PC-3 (cell line): ENCODE measurements at regions not wholly inside any gene's neighbourhood (a gene's known extent, or its start where the extent isn't known, plus 50 kb on each side); places are given as distances from the start of the nearest gene placed in this dataset.

Experiments used
- ATAC-seq: fragments of 200-7000 bp; cut with Tn5 transposase; 2 replicates; pipeline ENCODE4 v1.9.1; 2020; ENCODE audit warnings: mild to moderate bottlenecking, moderate library complexity
- BruUV-seq: library from RNA; stranded (reverse); fragments of 400-500 nt; replicated peaks from 2 replicates; lab custom pipeline; 2021; lab: Mats Ljungman, UMichigan
- CTCF ChIA-PET: fragments of 300-600 bp; sonication (Branson Sonifier 250); formaldehyde crosslinking; loops from one replicate; lab custom pipeline; 2022; ENCODE audit warnings: antibody characterized with exemption; lab: Charles Lee
- POLR2A ChIA-PET: fragments of 300-600 bp; sonication (Branson Sonifier 250); formaldehyde crosslinking; loops from one replicate; lab custom pipeline; 2022; ENCODE audit warnings: antibody characterized with exemption; ENCODE audit not compliant: unreplicated experiment; lab: Charles Lee
- DNase-seq: peaks from one replicate; pipeline ENCODE4 v3.0.0-alpha.2; 2015
- H2AFZ ChIP-seq: fragments of 300-600 bp; sonication (generic); 2 replicates; pipeline ENCODE4 v1.6.0; 2016; ENCODE audit warnings: antibody characterized with exemption, low read length
- H3F3A ChIP-seq: fragments of 300-600 bp; sonication (generic); one replicate; pipeline ENCODE4 v1.6.0; 2017; ENCODE audit warnings: antibody characterized with exemption, low read length, control low read depth, mild to moderate bottlenecking; ENCODE audit not compliant: unreplicated experiment
- H3K27ac ChIP-seq: fragments of 300-600 bp; sonication (generic); 2 replicates; pipeline ENCODE4 v1.5.1; 2016; ENCODE audit warnings: mild to moderate bottlenecking, low read length
- H3K27me3 ChIP-seq: fragments of 300-600 bp; sonication (generic); 2 replicates; pipeline ENCODE4 v1.6.1; 2016; ENCODE audit warnings: low read length, mixed read lengths
- H3K36me3 ChIP-seq: fragments of 300-600 bp; sonication (generic); 2 replicates; pipeline ENCODE4 v1.6.1; 2016; ENCODE audit warnings: low read depth, mixed run types, low read length, mixed read lengths
- H3K4me1 ChIP-seq: fragments of 300-600 bp; sonication (generic); 2 replicates; pipeline ENCODE4 v1.5.1; 2016; ENCODE audit warnings: low read length; ENCODE audit not compliant: insufficient read depth
- H3K4me2 ChIP-seq: fragments of 300-600 bp; sonication (generic); 2 replicates; pipeline ENCODE4 v1.6.0; 2016; ENCODE audit warnings: low read length
- H3K4me3 ChIP-seq: fragments of 300-600 bp; sonication (generic); 2 replicates; pipeline ENCODE4 v1.5.1; 2016; ENCODE audit warnings: mild to moderate bottlenecking, low read length, mixed read lengths
- H3K79me2 ChIP-seq: fragments of 300-600 bp; sonication (generic); 2 replicates; pipeline ENCODE4 v1.6.1; 2017; ENCODE audit warnings: low read length, mixed read lengths
- H3K9ac ChIP-seq: fragments of 300-600 bp; sonication (generic); 2 replicates; pipeline ENCODE4 v1.6.0; 2016; ENCODE audit warnings: mild to moderate bottlenecking, low read length
- H3K9me2 ChIP-seq: fragments of 300-600 bp; sonication (generic); replicated peaks from 2 replicates; pipeline ENCODE4 v1.6.1; 2016; ENCODE audit warnings: mixed run types, low read length, mixed read lengths
- H3K9me3 ChIP-seq: fragments of 300-600 bp; sonication (generic); 2 replicates; pipeline ENCODE4 v1.6.1; 2016; ENCODE audit warnings: low read length, mixed read lengths
- H4K20me1 ChIP-seq: fragments of 300-600 bp; sonication (generic); 2 replicates; pipeline ENCODE4 v1.6.1; 2016; ENCODE audit warnings: low read length, mixed read lengths
- CTCF ChIP-seq: fragments of 300-600 bp; sonication (generic); conservative IDR thresholded peaks from 2 replicates; pipeline ENCODE4 v1.5.1; 2017; ENCODE audit warnings: antibody characterized with exemption, low read depth, mild to moderate bottlenecking, low read length
- EZH2 ChIP-seq: fragments of 300-600 bp; sonication (generic); IDR thresholded peaks from one replicate; pipeline ENCODE4 v1.6.1; 2017; ENCODE audit warnings: antibody characterized with exemption, mild to moderate bottlenecking, low read length; ENCODE audit not compliant: unreplicated experiment
- EZH2phosphoT487 ChIP-seq: fragments of 300-600 bp; sonication (generic); IDR thresholded peaks from 2 replicates; pipeline ENCODE4 v1.6.1; 2018; ENCODE audit warnings: mild to moderate bottlenecking, antibody characterized with exemption, low read length, borderline replicate concordance
- intact Hi-C: fragments of 100-400 bp; cut with micrococcal nuclease; formaldehyde crosslinking; loops from 2 replicates; pipeline ENCODE4 v1.9.0; 2023

DNA sequence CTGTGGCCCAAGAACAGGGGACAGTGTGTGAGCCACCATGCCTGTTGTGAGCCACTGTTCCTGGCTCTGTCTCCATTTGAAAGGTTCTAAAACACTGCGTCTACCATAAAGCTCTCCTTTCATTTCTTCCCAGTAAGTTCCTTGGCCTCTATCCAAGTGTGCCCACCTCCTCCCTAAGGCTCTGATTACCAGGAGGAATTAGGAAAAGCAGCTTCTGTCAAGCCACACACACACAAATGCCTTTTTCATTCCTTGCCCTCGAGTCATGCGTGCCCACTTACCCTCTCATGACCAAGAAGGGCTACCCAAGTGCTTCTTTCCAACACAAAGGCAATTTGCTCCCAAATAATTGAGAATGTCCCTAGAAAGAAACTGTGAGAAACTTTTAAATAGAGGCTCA is 70.8 kb upstream of the PARD3 start:
- Histone ChIP-seq H3K9me2 (no peaks in the 10 kb centered on the region), H3K36me3 (no peaks in the 10 kb centered on the region), H3K4me2 (no peak overlapping the region), H3K79me2 (no peaks in the 10 kb centered on the region), H4K20me1 (no peaks in the 10 kb centered on the region), H3K4me3 (no peak overlapping the region), H3K9me3 (no peaks in the 10 kb centered on the region), H3K4me1 (peaks cover 22% of the 10 kb centered on the region), H2AFZ (no peak overlapping the region), H3K9ac (no peak overlapping the region), H3K27me3 (no peaks in the 10 kb centered on the region), H3K27ac (no peak overlapping the region), H3F3A (no peaks in the 10 kb centered on the region)
- DNase-seq (peak; percentile 59), ATAC-seq (no peak)
- ChIA-PET POLR2A (no interaction called here), CTCF (no interaction called here)
- TF ChIP-seq EZH2 = no peak
- no peak for TF ChIP-seq CTCF
- no peak for TF ChIP-seq EZH2phosphoT487
- BruUV-seq = no TSS peak
- intact Hi-C loops = no loop called here

DNA sequence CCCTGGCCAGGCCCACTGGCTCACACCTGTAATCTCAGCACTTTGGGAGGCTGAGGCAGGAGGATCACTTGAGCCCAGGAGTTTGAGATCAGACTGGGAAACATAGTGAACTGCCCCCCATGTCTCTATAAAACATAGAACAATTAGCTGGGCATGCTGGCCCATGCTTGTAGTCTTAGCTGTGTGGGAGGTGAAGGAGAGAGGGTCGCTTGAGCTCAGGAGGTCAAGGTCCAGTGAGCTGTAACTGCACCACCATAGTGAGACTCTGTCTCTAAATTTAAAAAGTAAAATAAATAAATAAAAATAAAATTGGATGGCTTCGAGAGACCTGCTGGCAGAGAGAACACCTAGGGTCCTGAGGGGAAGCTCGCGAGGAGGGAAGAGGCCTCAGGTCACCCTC is 69.9 kb upstream of the PARD3 start:
- Histone ChIP-seq H3K79me2 (no peaks in the 10 kb centered on the region), H2AFZ (peak overlapping the region; percentile 17; the same call in 1 of the 2 replicates), H3K27me3 (no peaks in the 10 kb centered on the region), H3K9me3 (no peaks in the 10 kb centered on the region), H3K9me2 (no peaks in the 10 kb centered on the region), H3F3A (no peaks in the 10 kb centered on the region), H3K4me2 (no peak overlapping the region), H3K36me3 (no peaks in the 10 kb centered on the region), H3K9ac (no peak overlapping the region), H3K4me1 (peaks cover 29% of the 10 kb centered on the region), H4K20me1 (no peaks in the 10 kb centered on the region), H3K27ac (no peak overlapping the region), H3K4me3 (no peak overlapping the region)
- ChIA-PET POLR2A (interaction anchor here (0.6 kb wide), 2 partner anchors 90 to 153 kb away, joined by 3 read pairs; no protein-coding TSS in a partner anchor), CTCF (no interaction called here)
- intact Hi-C loops = no loop called here
- DNase-seq (no peak), ATAC-seq (no peak)
- no peak for TF ChIP-seq EZH2phosphoT487
- TF ChIP-seq CTCF = no peak
- TF ChIP-seq EZH2 = no peak
- no TSS peak for BruUV-seq

- Histone ChIP-seq H3K9me2 (no peaks in the 10 kb centered on the region), H3K79me2 (no peaks in the 10 kb centered on the region), H3K27ac (no peak overlapping the region), H3F3A (no peaks in the 10 kb centered on the region), H3K36me3 (no peaks in the 10 kb centered on the region), H3K4me1 (peaks cover 25% of the 10 kb centered on the region), H3K9ac (no peak overlapping the region), H2AFZ (peak overlapping the region; percentile 17; the same call in 1 of the 2 replicates), H4K20me1 (no peaks in the 10 kb centered on the region), H3K9me3 (no peaks in the 10 kb centered on the region), H3K4me2 (no peak overlapping the region), H3K4me3 (no peak overlapping the region), H3K27me3 (no peaks in the 10 kb centered on the region)
- ChIA-PET CTCF (no interaction called here), POLR2A (interaction anchor here (0.6 kb wide), 2 partner anchors 90 to 152 kb away, joined by 3 read pairs; no protein-coding TSS in a partner anchor)
- TF ChIP-seq EZH2phosphoT487 (no peak), CTCF (no peak), EZH2 (no peak)
- DNase-seq (peak; percentile 66), ATAC-seq (no peak)
- intact Hi-C loops = loop anchor here (5.0 kb wide), 1 partner anchor 162 kb away; no protein-coding TSS in a partner anchor
- no TSS peak for BruUV-seq
These were observed 69.3 kb upstream of the PARD3 start for GRCh38 chr10:34884272-34884952.
